ENCODE measurements at regions not wholly inside any gene's neighbourhood (a gene's known extent, or its start where the extent isn't known, plus 50 kb on each side); places are given as distances from the start of the nearest gene placed in this dataset.

DNA sequence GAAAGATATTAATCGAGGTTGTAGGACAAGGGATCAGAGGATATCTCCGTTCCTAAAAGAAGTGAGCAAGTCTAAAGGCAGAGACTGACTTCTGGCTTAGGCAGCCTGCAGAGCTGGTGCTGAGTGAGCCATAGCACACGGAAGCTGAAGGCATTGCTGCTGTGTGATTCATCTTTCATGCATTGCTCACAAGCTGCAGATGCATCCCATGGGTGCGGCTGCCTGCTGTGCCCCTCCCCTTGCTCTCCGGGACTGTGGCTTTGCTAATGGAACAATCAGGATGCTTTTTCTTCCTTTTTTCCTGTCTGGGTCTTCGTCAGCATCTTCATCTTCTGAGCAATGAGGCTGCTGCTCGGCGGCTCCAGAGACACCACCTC, 341.4 kb downstream of the DIRAS2 start:
- no peaks in the 10 kb centered on the region for H3K4me1 ChIP-seq (ENCODE audit: insufficient read depth, low read length, severe bottlenecking)
- no peaks in the 10 kb centered on the region for H3K9me3 ChIP-seq (ENCODE audit: low read length)
- no peak overlapping the region for H3K9ac ChIP-seq (ENCODE audit: low read length)
- no peak overlapping the region for H3K27ac ChIP-seq (ENCODE audit: low read depth, low read length, poor library complexity, severe bottlenecking)
- no peaks in the 10 kb centered on the region for H3K36me3 ChIP-seq (ENCODE audit: insufficient read depth, low read length)
- no peak for TF ChIP-seq EZH2 (IDR thresholded peaks at IDR 0.05; ENCODE audit: borderline replicate concordance, low read length)
- TF ChIP-seq, protein P1, sequence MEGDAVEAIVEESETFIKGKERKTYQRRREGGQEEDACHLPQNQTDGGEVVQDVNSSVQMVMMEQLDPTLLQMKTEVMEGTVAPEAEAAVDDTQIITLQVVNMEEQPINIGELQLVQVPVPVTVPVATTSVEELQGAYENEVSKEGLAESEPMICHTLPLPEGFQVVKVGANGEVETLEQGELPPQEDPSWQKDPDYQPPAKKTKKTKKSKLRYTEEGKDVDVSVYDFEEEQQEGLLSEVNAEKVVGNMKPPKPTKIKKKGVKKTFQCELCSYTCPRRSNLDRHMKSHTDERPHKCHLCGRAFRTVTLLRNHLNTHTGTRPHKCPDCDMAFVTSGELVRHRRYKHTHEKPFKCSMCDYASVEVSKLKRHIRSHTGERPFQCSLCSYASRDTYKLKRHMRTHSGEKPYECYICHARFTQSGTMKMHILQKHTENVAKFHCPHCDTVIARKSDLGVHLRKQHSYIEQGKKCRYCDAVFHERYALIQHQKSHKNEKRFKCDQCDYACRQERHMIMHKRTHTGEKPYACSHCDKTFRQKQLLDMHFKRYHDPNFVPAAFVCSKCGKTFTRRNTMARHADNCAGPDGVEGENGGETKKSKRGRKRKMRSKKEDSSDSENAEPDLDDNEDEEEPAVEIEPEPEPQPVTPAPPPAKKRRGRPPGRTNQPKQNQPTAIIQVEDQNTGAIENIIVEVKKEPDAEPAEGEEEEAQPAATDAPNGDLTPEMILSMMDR (IDR thresholded peaks at IDR 0.05; ENCODE audit: low read length), result no peak
- H4K20me1 ChIP-seq (ENCODE audit: insufficient read depth, low read length), result no peaks in the 10 kb centered on the region
- no peaks in the 10 kb centered on the region for H3K9me2 ChIP-seq (ENCODE audit: low read depth, low read length)
- H3K27me3 ChIP-seq (ENCODE audit: insufficient read depth, low read length), result no peaks in the 10 kb centered on the region
- no peak overlapping the region for H3K4me3 ChIP-seq (ENCODE audit: low read depth, low read length, poor library complexity, severe bottlenecking)
- H3K79me2 ChIP-seq (ENCODE audit: insufficient read depth, low read length), result no peaks in the 10 kb centered on the region
- H2AFZ ChIP-seq (ENCODE audit: low read length), result no peak overlapping the region
- H3K4me2 ChIP-seq (ENCODE audit: low read length), result no peak overlapping the region
- H3F3A ChIP-seq (ENCODE audit: insufficient read depth, low read length), result no peaks in the 10 kb centered on the region

DNA sequence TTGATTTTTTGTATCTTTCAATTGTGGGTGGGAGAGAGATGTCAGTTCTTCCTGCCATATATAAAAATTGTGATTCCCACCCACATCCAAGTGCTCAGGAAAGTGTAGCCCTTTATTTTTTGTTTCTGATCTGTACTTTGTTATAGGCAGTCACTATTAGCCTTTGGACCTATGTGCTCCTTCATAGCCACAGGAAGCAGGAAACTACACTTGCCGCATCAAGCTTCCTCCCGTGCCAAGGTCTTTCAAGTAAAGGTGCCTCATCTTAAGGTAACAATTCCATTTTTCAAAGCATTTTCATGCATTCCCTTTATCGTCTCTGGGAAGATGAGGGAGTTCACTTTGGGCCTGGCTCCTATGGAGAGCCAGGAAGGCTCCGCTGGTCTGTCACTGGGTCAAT, 339.0 kb downstream of the DIRAS2 start:
- TF ChIP-seq, protein P1 (IDR thresholded peaks at IDR 0.05; ENCODE audit: low read length), result no peak
- no peak for TF ChIP-seq EZH2 (IDR thresholded peaks at IDR 0.05; ENCODE audit: borderline replicate concordance, low read length)
- Histone ChIP-seq H3K27ac (ENCODE audit: low read depth, low read length, poor library complexity, severe bottlenecking) (no peak overlapping the region), H3K27me3 (ENCODE audit: insufficient read depth, low read length) (no peaks in the 10 kb centered on the region), H2AFZ (ENCODE audit: low read length) (no peak overlapping the region), H3K4me1 (ENCODE audit: insufficient read depth, low read length, severe bottlenecking) (no peaks in the 10 kb centered on the region), H4K20me1 (ENCODE audit: insufficient read depth, low read length) (no peaks in the 10 kb centered on the region), H3K79me2 (ENCODE audit: insufficient read depth, low read length) (no peaks in the 10 kb centered on the region), H3F3A (ENCODE audit: insufficient read depth, low read length) (no peaks in the 10 kb centered on the region), H3K9me2 (ENCODE audit: low read depth, low read length) (no peaks in the 10 kb centered on the region), H3K9ac (ENCODE audit: low read length) (no peak overlapping the region), H3K4me2 (ENCODE audit: low read length) (no peak overlapping the region), H3K4me3 (ENCODE audit: low read depth, low read length, poor library complexity, severe bottlenecking) (no peak overlapping the region), H3K9me3 (ENCODE audit: low read length) (no peaks in the 10 kb centered on the region), H3K36me3 (ENCODE audit: insufficient read depth, low read length) (no peaks in the 10 kb centered on the region)

DNA sequence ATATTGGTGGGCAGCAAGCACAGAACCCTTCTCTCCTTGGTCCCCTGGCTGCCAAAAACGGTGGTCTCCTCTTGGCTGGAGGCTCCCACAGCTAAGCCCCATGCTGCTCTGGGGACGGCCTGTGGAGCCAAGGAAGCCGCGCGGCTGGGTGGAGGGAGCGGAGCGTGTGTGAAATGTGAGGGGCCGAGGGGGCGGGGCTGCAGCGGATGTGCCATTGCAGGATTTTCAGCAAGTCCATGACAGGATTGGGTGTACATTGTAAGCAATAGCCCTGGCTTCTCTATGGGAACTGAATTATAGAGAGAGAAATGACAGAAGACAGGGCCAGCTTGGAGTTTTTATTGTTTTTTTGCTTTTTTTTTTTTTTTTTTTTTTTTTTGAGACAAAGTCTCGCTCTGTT, 336.5 kb downstream of the DIRAS2 start:
- no peak overlapping the region for H3K4me3 ChIP-seq (ENCODE audit: low read depth, low read length, poor library complexity, severe bottlenecking)
- no peak overlapping the region for H2AFZ ChIP-seq (ENCODE audit: low read length)
- H4K20me1 ChIP-seq (ENCODE audit: insufficient read depth, low read length), result no peaks in the 10 kb centered on the region
- no peaks in the 10 kb centered on the region for H3F3A ChIP-seq (ENCODE audit: insufficient read depth, low read length)
- H3K79me2 ChIP-seq (ENCODE audit: insufficient read depth, low read length), result no peaks in the 10 kb centered on the region
- H3K36me3 ChIP-seq (ENCODE audit: insufficient read depth, low read length), result no peaks in the 10 kb centered on the region
- TF ChIP-seq, protein P1 (IDR thresholded peaks at IDR 0.05; ENCODE audit: low read length), result no peak
- TF ChIP-seq EZH2 (IDR thresholded peaks at IDR 0.05; ENCODE audit: borderline replicate concordance, low read length), result no peak
- no peaks in the 10 kb centered on the region for H3K27me3 ChIP-seq (ENCODE audit: insufficient read depth, low read length)
- H3K4me1 ChIP-seq (ENCODE audit: insufficient read depth, low read length, severe bottlenecking), result no peaks in the 10 kb centered on the region
- no peaks in the 10 kb centered on the region for H3K9me3 ChIP-seq (ENCODE audit: low read length)
- H3K4me2 ChIP-seq (ENCODE audit: low read length), result no peak overlapping the region
- H3K27ac ChIP-seq (ENCODE audit: low read depth, low read length, poor library complexity, severe bottlenecking), result no peak overlapping the region
- H3K9me2 ChIP-seq (ENCODE audit: low read depth, low read length), result no peaks in the 10 kb centered on the region
- no peak overlapping the region for H3K9ac ChIP-seq (ENCODE audit: low read length)

All from OCI-LY1 (cell line).